HEK293 (cell line): ENCODE measurements at regions not wholly inside any gene's neighbourhood (a gene's known extent, or its start where the extent isn't known, plus 50 kb on each side); places are given as distances from the start of the nearest gene placed in this dataset.

Experiments used
- CTCF ChIA-PET: fragments of 350-600 bp; formaldehyde crosslinking; extraction: SDS; loops from one replicate; lab custom pipeline; 2021; ENCODE audit warnings: antibody characterized with exemption; lab: Yijun Ruan, JAX
- POLR2A ChIA-PET: fragments of 300-600 bp; formaldehyde crosslinking; extraction: SDS; loops from one replicate; lab custom pipeline; 2020; ENCODE audit warnings: antibody characterized with exemption, inconsistent platforms; lab: Yijun Ruan, JAX
- H3K27ac ChIP-seq: fragments of 200-500 bp; sonication (Bioruptor generic); 2 replicates; pipeline ENCODE4 v1.5.1; 2014; ENCODE audit warnings: low read depth, low read length, control low read depth, inconsistent platforms; ENCODE audit errors: extremely low read depth
- H3K36me3 ChIP-seq, 2 experiments: fragments of 200-500 bp in 1 of 2; sonication (Bioruptor generic) in 1 of 2; 1 replicate in 1 of 2; 2 replicates in 1 of 2; pipeline ENCODE4 v1.5.1; 2014 to 2017; ENCODE audit warnings: inconsistent platforms in 2 of 2, low read length in 2 of 2; ENCODE audit not compliant: control insufficient read depth in 2 of 2, insufficient read depth in 1 of 2
- H3K4me1 ChIP-seq: fragments of 200-500 bp; sonication (Bioruptor generic); 2 replicates; pipeline ENCODE4 v1.5.1; 2014; ENCODE audit warnings: mild to moderate bottlenecking, low read length, inconsistent platforms; ENCODE audit not compliant: control insufficient read depth, insufficient read depth
- H3K4me3 ChIP-seq: 2 replicates; pipeline ENCODE4 v1.5.1; 2011; ENCODE audit warnings: low read depth, mild to moderate bottlenecking, control low read depth, low read length, moderate library complexity
- H3K9me3 ChIP-seq: fragments of 200-500 bp; sonication (Bioruptor generic); 2 replicates; pipeline ENCODE4 v1.5.1; 2014; ENCODE audit warnings: low read depth, low read length, inconsistent platforms; ENCODE audit not compliant: control insufficient read depth, insufficient read depth
- KLF1 ChIP-seq: fragments of 450-650 bp; formaldehyde crosslinking; IDR thresholded peaks from 2 replicates; pipeline ENCODE4 v1.5.1; 2016; ENCODE audit warnings: missing biosample characterization, missing genetic modification characterization
- KLF16 ChIP-seq: fragments of 450-650 bp; formaldehyde crosslinking; IDR thresholded peaks from 2 replicates; pipeline ENCODE4 v1.5.1; 2017; ENCODE audit warnings: missing biosample characterization, missing genetic modification characterization
- KLF8 ChIP-seq: fragments of 450-650 bp; formaldehyde crosslinking; IDR thresholded peaks from 2 replicates; pipeline ENCODE4 v1.5.1; 2016; ENCODE audit warnings: missing biosample characterization, missing genetic modification characterization
- MEIS1 ChIP-seq: sonication (generic); formaldehyde crosslinking; IDR thresholded peaks from 2 replicates; pipeline ENCODE4 v1.8.1; 2022; ENCODE audit warnings: missing genetic modification reagents, mild to moderate bottlenecking, borderline replicate concordance
- SCRT1 ChIP-seq: fragments of 450-650 bp; formaldehyde crosslinking; IDR thresholded peaks from 2 replicates; pipeline ENCODE4 v1.5.1; 2016; ENCODE audit warnings: missing biosample characterization, missing genetic modification characterization, borderline replicate concordance
- TCF7L2 ChIP-seq: IDR thresholded peaks from 2 replicates; pipeline ENCODE4 v1.6.1; 2011; ENCODE audit warnings: low read depth, mild to moderate bottlenecking, inconsistent platforms, low read length, moderate library complexity, borderline replicate concordance
- WT1 ChIP-seq: fragments of 450-650 bp; formaldehyde crosslinking; IDR thresholded peaks from 2 replicates; pipeline ENCODE4 v1.5.1; 2016; ENCODE audit warnings: missing biosample characterization, missing genetic modification characterization
- ZBTB8A ChIP-seq: fragments of 450-650 bp; formaldehyde crosslinking; IDR thresholded peaks from 2 replicates; pipeline ENCODE4 v1.5.1; 2016; ENCODE audit warnings: missing biosample characterization, missing genetic modification characterization
- ZFHX2 ChIP-seq: fragments of 450-650 bp; formaldehyde crosslinking; conservative IDR thresholded peaks from 2 replicates; pipeline ENCODE4 v1.5.1; 2016; ENCODE audit warnings: missing biosample characterization, missing genetic modification characterization
- ZFP37 ChIP-seq: fragments of 450-650 bp; formaldehyde crosslinking; IDR thresholded peaks from 2 replicates; pipeline ENCODE4 v1.5.1; 2016; ENCODE audit warnings: missing biosample characterization, missing genetic modification characterization
- ZNF138 ChIP-seq: fragments of 450-650 bp; formaldehyde crosslinking; IDR thresholded peaks from 2 replicates; pipeline ENCODE4 v1.5.1; 2016; ENCODE audit warnings: missing biosample characterization, missing genetic modification characterization, borderline replicate concordance
- ZNF146 ChIP-seq: fragments of 450-650 bp; formaldehyde crosslinking; IDR thresholded peaks from 2 replicates; pipeline ENCODE4 v1.5.1; 2016; ENCODE audit warnings: missing biosample characterization, missing genetic modification characterization
- ZNF16 ChIP-seq: fragments of 450-650 bp; formaldehyde crosslinking; IDR thresholded peaks from 2 replicates; pipeline ENCODE4 v1.5.1; 2016; ENCODE audit warnings: low read depth, missing biosample characterization, missing genetic modification characterization
- ZNF184 ChIP-seq: fragments of 450-650 bp; IDR thresholded peaks from 2 replicates; pipeline ENCODE4 v1.5.1; 2018; ENCODE audit warnings: missing biosample characterization, mild to moderate bottlenecking, missing genetic modification characterization
- ZNF23 ChIP-seq: fragments of 450-650 bp; formaldehyde crosslinking; IDR thresholded peaks from 2 replicates; pipeline ENCODE4 v1.5.1; 2016; ENCODE audit warnings: missing biosample characterization, missing genetic modification characterization, borderline replicate concordance
- ZNF274 ChIP-seq, 2 experiments: fragments of 200-500 bp in 1 of 2; fragments of 450-650 bp in 1 of 2; sonication (Bioruptor generic) in 1 of 2; formaldehyde crosslinking in 1 of 2; IDR thresholded peaks; 2 replicates each; pipeline versions ENCODE4 v1.5.1 to v1.6.1; 2014 to 2016; ENCODE audit warnings: borderline replicate concordance in 1 of 2, inconsistent platforms in 1 of 2, low read length in 1 of 2, missing biosample characterization in 1 of 2, missing genetic modification characterization in 1 of 2
- ZNF354C ChIP-seq: fragments of 450-650 bp; formaldehyde crosslinking; IDR thresholded peaks from 2 replicates; pipeline ENCODE4 v1.5.1; 2016; ENCODE audit warnings: missing biosample characterization, missing genetic modification characterization, low read depth, borderline replicate concordance
- ZNF548 ChIP-seq: fragments of 450-650 bp; formaldehyde crosslinking; IDR thresholded peaks from 2 replicates; pipeline ENCODE4 v1.5.1; 2016; ENCODE audit warnings: missing biosample characterization, missing genetic modification characterization
- ZNF555 ChIP-seq: fragments of 450-650 bp; formaldehyde crosslinking; conservative IDR thresholded peaks from 2 replicates; pipeline ENCODE4 v1.5.1; 2017; ENCODE audit warnings: missing biosample characterization, mild to moderate bottlenecking, missing genetic modification characterization, inconsistent platforms
- ZNF791 ChIP-seq: fragments of 450-650 bp; formaldehyde crosslinking; IDR thresholded peaks from 2 replicates; pipeline ENCODE4 v1.5.1; 2016; ENCODE audit warnings: missing biosample characterization, missing genetic modification characterization
- TF ChIP-seq, protein P1 (sequence below): fragments of 450-650 bp; formaldehyde crosslinking; IDR thresholded peaks from 2 replicates; pipeline ENCODE4 v1.5.1; 2016; ENCODE audit warnings: missing biosample characterization, missing genetic modification characterization
- TF ChIP-seq, protein P2 (sequence below): fragments of 450-650 bp; formaldehyde crosslinking; IDR thresholded peaks from 2 replicates; pipeline ENCODE4 v1.5.0; 2017; ENCODE audit warnings: missing biosample characterization, missing genetic modification characterization, borderline replicate concordance
- TF ChIP-seq, protein P3 (sequence below): fragments of 450-650 bp; IDR thresholded peaks from 2 replicates; pipeline ENCODE4 v1.5.1; 2018; ENCODE audit warnings: missing biosample characterization, mild to moderate bottlenecking, missing genetic modification characterization
- TF ChIP-seq, protein P4 (sequence below): fragments of 450-650 bp; formaldehyde crosslinking; optimal IDR thresholded peaks from 2 replicates; pipeline ENCODE3; 2016; ENCODE audit warnings: missing biosample characterization, mild to moderate bottlenecking, missing genetic modification characterization
- TF ChIP-seq, protein P5 (sequence below): fragments of 450-650 bp; formaldehyde crosslinking; IDR thresholded peaks from 2 replicates; pipeline ENCODE4 v1.5.1; 2017; ENCODE audit warnings: missing biosample characterization, missing genetic modification characterization
- TF ChIP-seq, protein P6 (sequence below): fragments of 450-650 bp; formaldehyde crosslinking; IDR thresholded peaks from 2 replicates; pipeline ENCODE4 v1.5.1; 2017; ENCODE audit warnings: missing biosample characterization, missing genetic modification characterization

DNA sequence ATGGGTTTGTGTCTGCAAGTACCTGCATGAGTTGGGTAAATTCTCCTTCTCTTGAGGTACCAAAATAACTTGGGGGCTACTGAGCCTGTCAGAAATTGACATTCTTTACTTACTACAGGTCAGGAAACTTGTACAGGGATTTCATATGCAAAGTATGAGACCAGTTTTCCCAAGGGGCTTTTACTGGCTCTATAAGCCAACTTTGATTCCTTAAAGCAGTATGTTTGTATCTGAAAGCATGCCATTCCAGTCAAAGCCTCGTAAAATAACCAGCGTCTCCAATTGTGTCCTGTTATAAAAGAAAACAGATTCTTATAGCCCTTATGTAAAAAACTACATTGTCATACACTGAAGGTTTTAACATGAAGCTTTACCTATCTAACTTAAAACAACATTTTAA, 90.2 kb downstream of the ZNF467 start (continued):
- TF ChIP-seq ZNF23 (tag by site-specific recombination) (no peak), ZFHX2 (tag by site-specific recombination) (no peak)
- TF ChIP-seq, protein P1, sequence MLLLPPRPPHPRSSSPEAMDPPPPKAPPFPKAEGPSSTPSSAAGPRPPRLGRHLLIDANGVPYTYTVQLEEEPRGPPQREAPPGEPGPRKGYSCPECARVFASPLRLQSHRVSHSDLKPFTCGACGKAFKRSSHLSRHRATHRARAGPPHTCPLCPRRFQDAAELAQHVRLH, result no peak

DNA sequence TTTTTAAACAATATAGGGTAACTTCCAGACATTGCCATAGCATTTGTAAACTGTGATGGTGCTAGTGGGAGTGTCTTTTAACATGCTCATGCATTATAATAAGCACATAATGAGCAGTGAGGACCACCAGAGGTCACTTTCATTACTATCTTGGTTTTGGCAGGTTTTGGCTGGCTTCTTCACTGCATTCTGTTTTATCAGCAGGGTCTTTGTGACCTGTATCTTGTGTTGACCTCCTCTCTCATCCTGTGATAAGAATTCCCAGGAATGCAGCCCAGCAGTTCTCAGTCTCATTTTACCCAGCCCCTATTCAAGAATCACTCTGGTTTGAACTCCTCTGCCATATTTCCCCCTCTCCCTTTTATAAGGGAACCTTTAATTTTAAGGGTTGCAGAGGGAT, 91.3 kb downstream of the ZNF467 start:
- H3K36me3 ChIP-seq, result no peaks in the 10 kb centered on the region
- ChIA-PET CTCF (interaction anchor here (3.7 kb wide), 1 partner anchor 19 kb away, joined by 14 read pairs; no protein-coding TSS in a partner anchor), POLR2A (no interaction called here)
- no peaks in the 10 kb centered on the region for H3K4me1 ChIP-seq
- TF ChIP-seq TCF7L2, result no peak
- TF ChIP-seq, protein P2, sequence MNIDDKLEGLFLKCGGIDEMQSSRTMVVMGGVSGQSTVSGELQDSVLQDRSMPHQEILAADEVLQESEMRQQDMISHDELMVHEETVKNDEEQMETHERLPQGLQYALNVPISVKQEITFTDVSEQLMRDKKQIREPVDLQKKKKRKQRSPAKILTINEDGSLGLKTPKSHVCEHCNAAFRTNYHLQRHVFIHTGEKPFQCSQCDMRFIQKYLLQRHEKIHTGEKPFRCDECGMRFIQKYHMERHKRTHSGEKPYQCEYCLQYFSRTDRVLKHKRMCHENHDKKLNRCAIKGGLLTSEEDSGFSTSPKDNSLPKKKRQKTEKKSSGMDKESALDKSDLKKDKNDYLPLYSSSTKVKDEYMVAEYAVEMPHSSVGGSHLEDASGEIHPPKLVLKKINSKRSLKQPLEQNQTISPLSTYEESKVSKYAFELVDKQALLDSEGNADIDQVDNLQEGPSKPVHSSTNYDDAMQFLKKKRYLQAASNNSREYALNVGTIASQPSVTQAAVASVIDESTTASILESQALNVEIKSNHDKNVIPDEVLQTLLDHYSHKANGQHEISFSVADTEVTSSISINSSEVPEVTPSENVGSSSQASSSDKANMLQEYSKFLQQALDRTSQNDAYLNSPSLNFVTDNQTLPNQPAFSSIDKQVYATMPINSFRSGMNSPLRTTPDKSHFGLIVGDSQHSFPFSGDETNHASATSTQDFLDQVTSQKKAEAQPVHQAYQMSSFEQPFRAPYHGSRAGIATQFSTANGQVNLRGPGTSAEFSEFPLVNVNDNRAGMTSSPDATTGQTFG (tag by site-specific recombination), result no peak
- TF ChIP-seq KLF1, result no peak
- no peak for TF ChIP-seq ZNF274 (IDR thresholded peaks at IDR 0.05; ENCODE audit: low read length)
- no peak for TF ChIP-seq ZNF274 (tag by site-specific recombination; IDR thresholded peaks at IDR 0.05; ENCODE audit: borderline replicate concordance)
- TF ChIP-seq ZNF146 (tag by site-specific recombination), result no peak
- TF ChIP-seq ZFP37, result no peak
- no peak for TF ChIP-seq KLF16 (tag by site-specific recombination)
- TF ChIP-seq SCRT1 (tag by site-specific recombination), result no peak
- no peak for TF ChIP-seq ZNF555 (tag by site-specific recombination)
- TF ChIP-seq, protein P3, sequence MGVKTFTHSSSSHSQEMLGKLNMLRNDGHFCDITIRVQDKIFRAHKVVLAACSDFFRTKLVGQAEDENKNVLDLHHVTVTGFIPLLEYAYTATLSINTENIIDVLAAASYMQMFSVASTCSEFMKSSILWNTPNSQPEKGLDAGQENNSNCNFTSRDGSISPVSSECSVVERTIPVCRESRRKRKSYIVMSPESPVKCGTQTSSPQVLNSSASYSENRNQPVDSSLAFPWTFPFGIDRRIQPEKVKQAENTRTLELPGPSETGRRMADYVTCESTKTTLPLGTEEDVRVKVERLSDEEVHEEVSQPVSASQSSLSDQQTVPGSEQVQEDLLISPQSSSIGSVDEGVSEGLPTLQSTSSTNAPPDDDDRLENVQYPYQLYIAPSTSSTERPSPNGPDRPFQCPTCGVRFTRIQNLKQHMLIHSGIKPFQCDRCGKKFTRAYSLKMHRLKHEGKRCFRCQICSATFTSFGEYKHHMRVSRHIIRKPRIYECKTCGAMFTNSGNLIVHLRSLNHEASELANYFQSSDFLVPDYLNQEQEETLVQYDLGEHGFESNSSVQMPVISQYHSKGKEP (tag by site-specific recombination), result no peak
- no peak for TF ChIP-seq ZNF138 (tag by site-specific recombination)
- no peak for TF ChIP-seq ZBTB8A
- TF ChIP-seq KLF8 (tag by site-specific recombination), result no peak
- no peak for TF ChIP-seq ZNF16 (tag by site-specific recombination)
- no peak for TF ChIP-seq MEIS1 (CRISPR knock-in tag)
- H3K27ac ChIP-seq, result no peak overlapping the region
- no peaks in the 10 kb centered on the region for H3K9me3 ChIP-seq
- no peak overlapping the region for H3K4me3 ChIP-seq

DNA sequence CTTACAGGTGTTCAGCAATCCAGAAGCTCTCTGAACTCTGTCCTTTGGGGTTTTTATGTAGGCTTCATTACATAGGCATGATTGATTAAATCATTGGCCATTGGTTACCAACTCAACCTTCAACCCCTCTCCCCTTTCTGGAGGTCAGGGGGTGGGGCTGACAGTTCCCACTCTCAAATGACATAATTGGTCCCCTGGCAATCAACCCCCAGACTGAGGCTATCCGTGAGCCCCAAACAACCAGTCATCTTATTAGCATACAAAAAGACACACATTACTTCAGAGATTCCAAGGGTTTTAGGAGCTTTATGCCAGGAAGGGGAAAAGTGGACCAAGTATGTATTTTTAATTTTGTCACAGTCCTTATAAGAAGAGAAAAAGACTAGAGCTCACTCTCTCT, 92.1 kb downstream of the ZNF467 start:
- H3K27ac ChIP-seq, result no peak overlapping the region
- H3K36me3 ChIP-seq, result no peaks in the 10 kb centered on the region
- no peak overlapping the region for H3K4me3 ChIP-seq
- H3K4me1 ChIP-seq, result no peaks in the 10 kb centered on the region
- ChIA-PET CTCF (interaction anchor here (1.7 to 3.7 kb wide), 2 partner anchors 18 to 61 kb away, joined by 5 to 14 read pairs; no protein-coding TSS in a partner anchor), POLR2A (no interaction called here)
- H3K9me3 ChIP-seq, result no peaks in the 10 kb centered on the region
- TF ChIP-seq, protein P4, sequence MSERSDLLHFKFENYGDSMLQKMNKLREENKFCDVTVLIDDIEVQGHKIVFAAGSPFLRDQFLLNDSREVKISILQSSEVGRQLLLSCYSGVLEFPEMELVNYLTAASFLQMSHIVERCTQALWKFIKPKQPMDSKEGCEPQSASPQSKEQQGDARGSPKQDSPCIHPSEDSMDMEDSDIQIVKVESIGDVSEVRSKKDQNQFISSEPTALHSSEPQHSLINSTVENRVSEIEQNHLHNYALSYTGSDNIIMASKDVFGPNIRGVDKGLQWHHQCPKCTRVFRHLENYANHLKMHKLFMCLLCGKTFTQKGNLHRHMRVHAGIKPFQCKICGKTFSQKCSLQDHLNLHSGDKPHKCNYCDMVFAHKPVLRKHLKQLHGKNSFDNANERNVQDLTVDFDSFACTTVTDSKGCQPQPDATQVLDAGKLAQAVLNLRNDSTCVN, result no peak
- TF ChIP-seq ZNF184 (tag by site-specific recombination) (no peak), WT1 (tag by site-specific recombination) (no peak), ZNF548 (tag by site-specific recombination) (no peak), ZNF354C (no peak), ZNF791 (no peak)
- TF ChIP-seq, protein P5, sequence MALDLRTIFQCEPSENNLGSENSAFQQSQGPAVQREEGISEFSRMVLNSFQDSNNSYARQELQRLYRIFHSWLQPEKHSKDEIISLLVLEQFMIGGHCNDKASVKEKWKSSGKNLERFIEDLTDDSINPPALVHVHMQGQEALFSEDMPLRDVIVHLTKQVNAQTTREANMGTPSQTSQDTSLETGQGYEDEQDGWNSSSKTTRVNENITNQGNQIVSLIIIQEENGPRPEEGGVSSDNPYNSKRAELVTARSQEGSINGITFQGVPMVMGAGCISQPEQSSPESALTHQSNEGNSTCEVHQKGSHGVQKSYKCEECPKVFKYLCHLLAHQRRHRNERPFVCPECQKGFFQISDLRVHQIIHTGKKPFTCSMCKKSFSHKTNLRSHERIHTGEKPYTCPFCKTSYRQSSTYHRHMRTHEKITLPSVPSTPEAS, result no peak
- TF ChIP-seq, protein P6, sequence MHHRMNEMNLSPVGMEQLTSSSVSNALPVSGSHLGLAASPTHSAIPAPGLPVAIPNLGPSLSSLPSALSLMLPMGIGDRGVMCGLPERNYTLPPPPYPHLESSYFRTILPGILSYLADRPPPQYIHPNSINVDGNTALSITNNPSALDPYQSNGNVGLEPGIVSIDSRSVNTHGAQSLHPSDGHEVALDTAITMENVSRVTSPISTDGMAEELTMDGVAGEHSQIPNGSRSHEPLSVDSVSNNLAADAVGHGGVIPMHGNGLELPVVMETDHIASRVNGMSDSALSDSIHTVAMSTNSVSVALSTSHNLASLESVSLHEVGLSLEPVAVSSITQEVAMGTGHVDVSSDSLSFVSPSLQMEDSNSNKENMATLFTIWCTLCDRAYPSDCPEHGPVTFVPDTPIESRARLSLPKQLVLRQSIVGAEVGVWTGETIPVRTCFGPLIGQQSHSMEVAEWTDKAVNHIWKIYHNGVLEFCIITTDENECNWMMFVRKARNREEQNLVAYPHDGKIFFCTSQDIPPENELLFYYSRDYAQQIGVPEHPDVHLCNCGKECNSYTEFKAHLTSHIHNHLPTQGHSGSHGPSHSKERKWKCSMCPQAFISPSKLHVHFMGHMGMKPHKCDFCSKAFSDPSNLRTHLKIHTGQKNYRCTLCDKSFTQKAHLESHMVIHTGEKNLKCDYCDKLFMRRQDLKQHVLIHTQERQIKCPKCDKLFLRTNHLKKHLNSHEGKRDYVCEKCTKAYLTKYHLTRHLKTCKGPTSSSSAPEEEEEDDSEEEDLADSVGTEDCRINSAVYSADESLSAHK (tag by site-specific recombination), result no peak
